H1 (cell line): ENCODE measurements at regions not wholly inside any gene's neighbourhood (a gene's known extent, or its start where the extent isn't known, plus 50 kb on each side); places are given as distances from the start of the nearest gene placed in this dataset.
A peak's percentile ranks its signal among the peaks of the same experiment; 100 is the strongest.

Source experiments
- CTCF ChIA-PET: fragments of 300-600 bp; sonication (Branson Sonifier 250); formaldehyde crosslinking; loops from one replicate; lab custom pipeline; 2021; ENCODE audit not compliant: partially characterized antibody; lab: Charles Lee
- POLR2A ChIA-PET: fragments of 300-600 bp; sonication (Branson Sonifier 250); formaldehyde crosslinking; loops from one replicate; lab custom pipeline; 2021; ENCODE audit warnings: inconsistent platforms; ENCODE audit not compliant: partially characterized antibody; lab: Charles Lee
- DNase-seq, 2 experiments: peaks; one replicate each; pipeline versions ENCODE4 v3.0.0 to v3.0.0-alpha.2; 2010 to 2022; ENCODE audit warnings: low spot score in 2 of 2, low read depth in 1 of 2, mixed read lengths in 1 of 2
- FAIRE-seq: peaks from 2 replicates; lab custom pipeline; 2011; peaks lifted over from hg19 to GRCh38; lab: Jason Lieb, UNC
- H2AFZ ChIP-seq: 2 replicates; pipeline ENCODE4 v1.8.1; 2012; ENCODE audit warnings: low read length, inconsistent platforms
- H2AK5ac ChIP-seq: 2 replicates; pipeline ENCODE4 v1.6.1; 2013; ENCODE audit warnings: low read depth, low read length
- H2BK120ac ChIP-seq: replicated peaks from 2 replicates; pipeline ENCODE3; 2013; ENCODE audit warnings: low read depth, low read length, inconsistent platforms
- H2BK12ac ChIP-seq: 2 replicates; pipeline ENCODE4 v1.6.1; 2013; ENCODE audit warnings: low read depth, low read length
- H2BK15ac ChIP-seq: 2 replicates; pipeline ENCODE4 v1.6.1; 2013; ENCODE audit warnings: low read length
- H2BK20ac ChIP-seq: 2 replicates; pipeline ENCODE4 v1.6.1; 2013; ENCODE audit warnings: low read length
- H2BK5ac ChIP-seq: 2 replicates; pipeline ENCODE4 v1.6.1; 2013; ENCODE audit warnings: low read depth, low read length
- H3K14ac ChIP-seq: 2 replicates; pipeline ENCODE4 v1.6.1; 2013; ENCODE audit warnings: inconsistent platforms; ENCODE audit not compliant: insufficient read length
- H3K18ac ChIP-seq: 2 replicates; pipeline ENCODE4 v1.6.1; 2013; ENCODE audit warnings: low read length; ENCODE audit errors: extremely low read depth
- H3K23ac ChIP-seq: 2 replicates; pipeline ENCODE4 v1.6.1; 2013; ENCODE audit warnings: inconsistent platforms; ENCODE audit not compliant: insufficient read length
- H3K23me2 ChIP-seq: 2 replicates; pipeline ENCODE4 v1.6.1; 2013; ENCODE audit warnings: low read depth, low read length
- H3K27ac ChIP-seq: 2 replicates; pipeline ENCODE4 v1.6.1; 2011; ENCODE audit warnings: low read depth, low read length, inconsistent platforms
- H3K27me3 ChIP-seq, 4 experiments: replicated peaks in 1 of 4; 1 replicate in 1 of 4; 2 replicates in 3 of 4; pipeline versions ENCODE4 v1.6.1 to v1.8.1; 2011 to 2013; ENCODE audit warnings: low read length in 3 of 4, mild to moderate bottlenecking in 3 of 4, inconsistent platforms in 2 of 4, mixed read lengths in 2 of 4, moderate library complexity in 1 of 4; ENCODE audit not compliant: control insufficient read depth in 3 of 4, insufficient read depth in 3 of 4; ENCODE audit errors: extremely low read depth in 1 of 4
- H3K36me3 ChIP-seq, 4 experiments: 2 replicates each; pipeline versions ENCODE4 v1.6.1 to v1.8.1; 2011 to 2013; ENCODE audit warnings: mild to moderate bottlenecking in 4 of 4, low read length in 3 of 4, moderate library complexity in 2 of 4, control low read depth in 1 of 4, inconsistent platforms in 1 of 4; ENCODE audit not compliant: insufficient read depth in 4 of 4, control insufficient read depth in 2 of 4
- H3K4ac ChIP-seq: replicated peaks from 2 replicates; pipeline ENCODE3; 2013; ENCODE audit warnings: low read length, low read depth, mixed read lengths, inconsistent platforms; ENCODE audit not compliant: insufficient read length
- H3K4me1 ChIP-seq, 4 experiments: replicated peaks in 1 of 4; 1 replicate in 1 of 4; 2 replicates in 3 of 4; pipeline versions ENCODE4 v1.6.1 to v1.8.1; 2011 to 2013; ENCODE audit warnings: low read length in 3 of 4, inconsistent platforms in 2 of 4, mixed read lengths in 1 of 4; ENCODE audit not compliant: insufficient read depth in 4 of 4, control insufficient read depth in 3 of 4
- H3K4me2 ChIP-seq, 2 experiments: 2 replicates each; pipeline versions ENCODE4 v1.6.1 to v1.8.1; 2011 to 2013; ENCODE audit warnings: low read depth in 2 of 2, low read length in 2 of 2, control low read depth in 1 of 2, inconsistent platforms in 1 of 2, mild to moderate bottlenecking in 1 of 2; ENCODE audit not compliant: insufficient read depth in 1 of 2
- H3K4me3 ChIP-seq, 4 experiments: fragments of 200-600, 300-600 bp in 1 of 4; sonication (generic), shearing (Covaris generic), sonication (Bioruptor Twin) in 1 of 4; 2 replicates each; pipeline versions ENCODE4 v1.5.1 to v1.8.1; 2011 to 2016; ENCODE audit warnings: low read length in 4 of 4, low read depth in 3 of 4, control low read depth in 2 of 4, inconsistent platforms in 2 of 4, mild to moderate bottlenecking in 2 of 4, mixed read lengths in 1 of 4, moderate library complexity in 1 of 4; ENCODE audit not compliant: insufficient read depth in 2 of 4; ENCODE audit errors: extremely low read depth in 1 of 4
- H3K56ac ChIP-seq: replicated peaks from 2 replicates; pipeline ENCODE3; 2013; ENCODE audit warnings: low read depth, mild to moderate bottlenecking, mixed read lengths, low read length, inconsistent platforms; ENCODE audit not compliant: insufficient read length
- H3K79me1 ChIP-seq: 2 replicates; pipeline ENCODE4 v1.6.1; 2013; ENCODE audit warnings: low read depth, low read length, control low read depth
- H3K79me2 ChIP-seq, 2 experiments: 2 replicates each; pipeline versions ENCODE4 v1.6.1 to v1.8.1; 2012 to 2013; ENCODE audit warnings: low read length in 2 of 2, mild to moderate bottlenecking in 2 of 2, inconsistent platforms in 1 of 2; ENCODE audit not compliant: insufficient read depth in 2 of 2, control insufficient read depth in 1 of 2
- H3K9ac ChIP-seq, 4 experiments: replicated peaks in 1 of 4; 1 replicate in 1 of 4; 2 replicates in 3 of 4; pipeline versions ENCODE4 v1.6.1 to v1.8.1; 2011 to 2013; ENCODE audit warnings: low read depth in 3 of 4, low read length in 3 of 4, control low read depth in 2 of 4, mild to moderate bottlenecking in 2 of 4, moderate library complexity in 2 of 4, inconsistent platforms in 1 of 4; ENCODE audit errors: extremely low read depth in 1 of 4
- H3K9me3 ChIP-seq, 2 experiments: 2 replicates each; pipeline versions ENCODE4 v1.6.1 to v1.8.1; 2012 to 2013; ENCODE audit warnings: mild to moderate bottlenecking in 2 of 2, moderate library complexity in 2 of 2, control low read depth in 1 of 2, inconsistent platforms in 1 of 2, low read depth in 1 of 2, low read length in 1 of 2, mixed read lengths in 1 of 2; ENCODE audit not compliant: insufficient read depth in 2 of 2
- H4K20me1 ChIP-seq, 2 experiments: replicated peaks in 1 of 2; 2 replicates each; pipeline versions ENCODE3 to v1.8.1; 2011 to 2013; ENCODE audit warnings: inconsistent platforms in 2 of 2, low read length in 2 of 2, mild to moderate bottlenecking in 1 of 2; ENCODE audit not compliant: insufficient read depth in 2 of 2, control insufficient read depth in 1 of 2
- H4K5ac ChIP-seq: 2 replicates; pipeline ENCODE4 v1.6.1; 2013; ENCODE audit warnings: low read length, low read depth, mixed read lengths, inconsistent platforms; ENCODE audit not compliant: insufficient read length
- H4K8ac ChIP-seq: 2 replicates; pipeline ENCODE4 v1.8.0; 2013; ENCODE audit warnings: mild to moderate bottlenecking, moderate library complexity, low read length, inconsistent platforms; ENCODE audit not compliant: insufficient read depth; ENCODE audit errors: extremely low read depth
- H4K91ac ChIP-seq: replicated peaks from 2 replicates; pipeline ENCODE3; 2013; ENCODE audit warnings: low read length, mixed read lengths, inconsistent platforms; ENCODE audit not compliant: insufficient read length
- BACH1 ChIP-seq: IDR thresholded peaks from 2 replicates; pipeline ENCODE4 v1.6.1; 2012; ENCODE audit warnings: low read length, improper control_type of control experiment
- BRCA1 ChIP-seq: IDR thresholded peaks from 2 replicates; pipeline ENCODE4 v1.6.1; 2012; ENCODE audit warnings: low read depth, low read length, improper control_type of control experiment
- CTCF ChIP-seq, 3 experiments: IDR thresholded peaks; 1 replicate in 2 of 3; 2 replicates in 1 of 3; pipeline versions ENCODE4 v1.5.1 to v1.6.1; 2011; ENCODE audit warnings: low read length in 3 of 3, mild to moderate bottlenecking in 3 of 3, inconsistent platforms in 2 of 3, low read depth in 1 of 3, moderate library complexity in 1 of 3; ENCODE audit not compliant: insufficient read depth in 1 of 3; ENCODE audit errors: control extremely low read depth in 1 of 3
- HDAC2 ChIP-seq, 2 experiments: fragments of 300-600 bp in 1 of 2; sonication (generic) in 1 of 2; IDR thresholded peaks; 2 replicates each; pipeline ENCODE4 v1.6.1; 2011 to 2012; ENCODE audit warnings: low read depth in 2 of 2, low read length in 2 of 2, mild to moderate bottlenecking in 2 of 2, moderate library complexity in 2 of 2, borderline replicate concordance in 1 of 2, inconsistent platforms in 1 of 2
- RAD21 ChIP-seq, 2 experiments: IDR thresholded peaks in 1 of 2; conservative IDR thresholded peaks in 1 of 2; 2 replicates each; pipeline ENCODE4 v1.6.1; 2011; ENCODE audit warnings: low read depth in 2 of 2, low read length in 2 of 2, improper control_type of control experiment in 1 of 2, inconsistent platforms in 1 of 2, mild to moderate bottlenecking in 1 of 2, moderate library complexity in 1 of 2
- RBBP5 ChIP-seq: IDR thresholded peaks from 2 replicates; pipeline ENCODE4 v1.7.1; 2012; ENCODE audit warnings: low read depth, mild to moderate bottlenecking, inconsistent platforms, low read length, moderate library complexity, borderline replicate concordance
- SP1 ChIP-seq: IDR thresholded peaks from 2 replicates; pipeline ENCODE4 v1.6.1; 2011; ENCODE audit warnings: low read depth, low read length
- SUZ12 ChIP-seq: fragments of 200-600 bp; sonication (generic); IDR thresholded peaks from 2 replicates; pipeline ENCODE4 v1.6.1; 2012; ENCODE audit warnings: mild to moderate bottlenecking, inconsistent platforms, low read length, moderate library complexity, mixed read lengths
- WGBS, 2 experiments: shearing (Covaris generic) in 1 of 2; methylation state at CpG; one replicate each; pipeline versions ENCODE4 v1.1.6 to v1.1.7; 2013 to 2015; ENCODE audit warnings: low lambda C conversion rate in 2 of 2, mixed read lengths in 2 of 2, inconsistent platforms in 1 of 2, low coverage in 1 of 2, missing lambda C conversion rate in 1 of 2; ENCODE audit not compliant: insufficient replicate concordance in 2 of 2, insufficient coverage in 1 of 2, insufficient read length in 1 of 2; ENCODE audit errors: extremely low coverage in 1 of 2, missing lambda C conversion rate in 1 of 2; 5-methylcytosine and 5-hydroxymethylcytosine counted together

DNA sequence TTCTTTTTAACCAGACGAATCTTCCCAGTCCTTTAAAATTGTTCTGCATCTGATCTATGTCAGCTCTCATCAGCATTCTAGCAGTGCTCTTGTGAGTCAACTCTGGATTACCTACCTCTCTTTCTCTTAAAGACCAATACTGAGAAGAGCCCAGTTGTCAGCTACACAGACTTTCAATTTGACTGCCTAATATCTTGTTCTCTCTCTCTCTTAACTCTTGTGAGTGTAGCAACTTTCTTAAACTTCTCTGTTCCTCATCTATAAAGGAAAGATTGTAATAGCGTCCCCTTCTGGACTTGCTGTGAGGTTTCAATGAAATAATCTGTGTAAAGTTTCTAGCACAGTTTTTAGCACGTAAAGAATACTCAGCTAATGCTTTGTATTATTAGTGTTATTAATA lies 499.3 kb upstream of the ADAMTS5 start:
- Histone ChIP-seq H3K56ac (no peak overlapping the region), H4K91ac (no peak overlapping the region), H3K9ac (peak overlapping the region in 1 of 4 experiments; percentile 34; a peak in 1 of 7 replicates), H3K36me3 (no peaks in the 10 kb centered on the region), H3K4ac (no peak overlapping the region), H2AK5ac (no peak overlapping the region), H3K18ac (no peak overlapping the region), H2BK15ac (no peak overlapping the region), H3K9me3 (no peaks in the 10 kb centered on the region), H3K27ac (no peak overlapping the region), H4K8ac (no peak overlapping the region), H2BK120ac (no peak overlapping the region), H2BK12ac (no peak overlapping the region), H3K23me2 (no peaks in the 10 kb centered on the region), H2AFZ (0 out of 2 replicates have a peak overlapping the region, but pooled peaks have one; percentile 42), H3K27me3 (no peaks in the 10 kb centered on the region), H3K79me1 (no peaks in the 10 kb centered on the region), H3K4me1 (no peaks in the 10 kb centered on the region), H4K5ac (no peak overlapping the region), H3K23ac (no peak overlapping the region), H2BK5ac (no peak overlapping the region), H4K20me1 (no peaks in the 10 kb centered on the region), H3K79me2 (no peaks in the 10 kb centered on the region), H3K4me3 (no peak overlapping the region), H2BK20ac (no peak overlapping the region), H3K4me2 (no peak overlapping the region), H3K14ac (no peak overlapping the region)
- WGBS, 2 experiments, result 61% methylated on average over 3 of the region's 3 CpGs; no CpG with 5 or more reads in 1 of the 2 experiments
- ChIA-PET POLR2A (no interaction called here), CTCF (interaction anchor here (0.7 to 1.4 kb wide), 5 partner anchors 9 to 151 kb away, joined by 3 to 4 read pairs (median 3); no protein-coding TSS in a partner anchor)
- no peak for TF ChIP-seq HDAC2 (IDR thresholded peaks at IDR 0.05; ENCODE audit: borderline replicate concordance in 1 of 2, low read depth in 2 of 2, low read length in 2 of 2)
- no peak for TF ChIP-seq SUZ12
- TF ChIP-seq BRCA1, result no peak
- peak in 2 of 3 experiments; percentile 18 to 51; a peak in 2 of 4 replicates for TF ChIP-seq CTCF (IDR thresholded peaks at IDR 0.05; ENCODE audit: control extremely low read depth in 1 of 3, insufficient read depth in 1 of 3, low read depth in 1 of 3, low read length in 3 of 3)
- peak; percentile 45 to 55 for TF ChIP-seq RAD21 (IDR thresholded peaks at IDR 0.05 in 1 of 2, conservative IDR thresholded peaks at IDR 0.05 in 1 of 2; ENCODE audit: low read depth in 2 of 2, low read length in 2 of 2)
- TF ChIP-seq RBBP5, result no peak
- no peak for TF ChIP-seq SP1
- no peak for TF ChIP-seq BACH1
- DNase-seq (no peak), FAIRE-seq (no peak)
